GM19467 (cell line): ENCODE measurements at regions not wholly inside any gene's neighbourhood (a gene's known extent, or its start where the extent isn't known, plus 50 kb on each side); places are given as distances from the start of the nearest gene placed in this dataset.
"Not testable (repeated sequence)": the region's sequence is repeated elsewhere in the genome, so short reads cannot be mapped to it uniquely, and the experiment has no call there.

Source experiments
- ATAC-seq: cut with Tn5 transposase; IDR thresholded peaks from one replicate; pipeline ENCODE4 v1.9.1; 2021; ENCODE audit warnings: mild to moderate bottlenecking, moderate library complexity; ENCODE audit not compliant: unreplicated experiment

DNA sequence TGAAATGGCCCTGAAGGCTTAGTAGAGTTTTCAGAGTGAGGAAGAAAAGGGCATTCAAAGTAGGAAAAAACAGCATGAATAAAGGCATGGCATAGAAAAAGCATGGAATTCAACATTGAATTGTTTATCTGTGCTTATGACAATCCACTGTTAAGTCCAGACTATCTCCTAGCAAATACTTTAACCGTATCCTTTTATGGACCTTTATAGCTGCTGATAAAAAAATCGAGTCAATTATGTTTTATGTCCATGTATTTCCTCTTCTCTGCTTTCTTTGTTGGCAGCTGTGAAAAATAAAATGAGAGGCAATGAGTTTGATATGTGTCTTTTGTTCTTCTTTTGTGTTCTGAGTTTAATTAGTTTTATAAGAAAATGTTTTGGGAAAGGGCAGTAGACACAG is 70.4 kb downstream of the TDRD15 start:
- ATAC-seq: no peak

DNA sequence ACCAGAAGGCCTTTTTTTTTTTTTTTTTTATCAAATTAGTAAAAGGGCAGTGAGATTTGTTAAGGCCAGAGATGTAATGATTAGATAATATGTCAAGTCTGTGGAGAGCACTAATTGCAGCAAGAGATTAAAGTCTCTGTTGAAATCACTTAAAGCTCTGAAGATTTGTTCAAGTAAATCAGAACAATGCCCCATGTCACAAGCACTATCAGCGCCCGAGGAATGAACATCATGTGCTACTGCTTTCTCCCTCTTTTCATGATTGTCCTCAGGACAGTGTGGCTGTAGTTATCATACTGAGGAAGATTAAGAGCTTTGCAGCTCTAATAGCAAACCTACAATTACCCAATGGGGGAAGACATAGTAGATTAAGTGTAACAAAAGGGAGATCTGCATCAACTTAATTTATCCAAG is 71.1 kb downstream of the TDRD15 start:
- ATAC-seq: no peak

DNA sequence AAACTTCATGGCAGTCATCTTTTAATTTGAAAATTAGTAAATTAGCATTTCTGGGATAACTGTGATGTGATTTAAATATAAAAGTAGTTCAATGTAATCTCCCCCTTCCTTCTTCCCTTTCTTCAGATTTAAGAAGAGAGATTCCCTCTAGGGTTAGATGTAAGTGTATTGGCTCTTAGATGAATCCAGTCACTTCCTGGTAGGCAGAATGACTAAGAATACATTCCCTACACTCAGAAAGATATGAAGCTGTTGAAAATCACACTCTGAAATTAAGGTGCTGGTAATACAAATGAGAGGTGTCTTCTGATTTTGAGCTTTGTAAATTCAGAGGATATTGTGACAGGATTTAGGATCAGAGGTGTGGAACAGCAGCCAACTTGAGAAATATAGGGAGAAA is 71.6 kb downstream of the TDRD15 start:
- no peak for ATAC-seq

DNA sequence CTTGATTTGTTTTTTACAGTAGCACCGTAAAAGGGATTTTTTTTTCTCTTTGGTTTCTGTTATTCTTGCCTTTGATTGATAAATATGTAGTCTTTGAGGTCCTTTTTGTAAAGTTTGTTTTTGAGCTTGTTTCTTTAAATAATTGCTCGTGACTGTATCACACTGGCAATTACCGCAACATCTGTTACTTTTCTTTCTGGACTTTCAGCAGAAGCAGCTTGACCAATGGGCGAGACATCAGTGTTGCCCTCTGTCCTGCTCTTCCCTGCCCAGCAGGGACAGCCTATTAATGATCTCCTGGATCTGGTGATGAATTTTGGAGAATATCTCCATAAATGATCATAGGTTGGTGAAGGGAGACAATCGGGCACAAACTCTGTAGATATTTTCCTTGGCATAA is 74.9 kb downstream of the TDRD15 start:
- ATAC-seq: no peak

DNA sequence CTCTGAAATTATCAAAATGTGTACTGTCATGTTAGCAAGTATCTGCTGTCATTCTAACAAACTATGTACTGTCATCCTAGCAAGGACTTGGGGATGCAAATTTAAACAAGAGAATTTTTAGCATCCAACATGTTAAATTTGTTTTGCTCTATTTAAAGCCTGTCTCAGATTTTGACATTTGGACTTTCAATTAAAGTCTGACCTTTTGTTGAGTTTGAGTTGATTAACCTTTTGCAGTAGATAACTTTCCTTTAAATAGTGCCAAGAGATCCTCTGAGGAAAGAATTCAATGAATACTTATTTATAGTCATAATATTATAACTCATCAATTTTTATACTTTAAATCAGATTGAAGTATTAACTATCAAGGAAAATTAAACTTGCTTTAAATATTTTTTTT is 80.2 kb downstream of the TDRD15 start:
- no peak for ATAC-seq

DNA sequence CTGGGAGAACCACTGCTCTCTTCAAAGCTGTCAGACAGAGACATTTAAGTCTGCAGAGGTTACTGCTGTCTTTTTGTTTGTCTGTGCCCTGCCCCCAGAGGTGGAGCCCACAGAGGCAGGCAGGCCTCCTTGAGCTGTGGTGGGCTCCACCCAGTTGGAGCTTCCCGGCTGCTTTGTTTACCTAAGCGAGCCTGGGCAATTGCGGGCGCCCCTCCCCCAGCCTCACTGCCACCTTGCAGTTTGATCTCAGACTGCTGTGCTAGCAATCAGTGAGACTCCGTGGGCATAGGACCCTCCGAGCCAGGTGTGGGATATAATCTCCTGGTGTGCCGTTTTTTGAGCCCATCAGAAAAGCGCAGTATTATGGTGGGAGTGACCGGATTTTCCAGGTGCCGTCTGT is 90.3 kb downstream of the TDRD15 start:
- not testable (repeated sequence) for ATAC-seq

DNA sequence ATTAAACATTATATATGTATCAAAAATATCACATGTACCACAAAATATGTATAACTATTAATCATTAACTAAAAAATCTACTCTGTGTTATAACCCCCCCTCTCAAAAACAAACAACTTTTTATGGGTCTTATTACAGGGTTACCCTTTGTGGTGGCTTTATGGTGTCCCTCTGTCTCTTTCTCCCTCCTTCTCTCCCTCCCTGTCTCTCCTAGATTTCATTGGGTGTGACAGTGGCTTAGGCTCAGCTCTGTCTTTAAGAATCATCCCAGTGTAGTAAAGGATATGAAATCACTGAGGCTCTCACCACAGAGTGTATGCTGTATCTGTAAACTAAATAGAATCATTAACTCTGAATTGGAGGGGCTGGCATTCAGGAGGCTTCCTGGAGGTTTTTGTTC is 93.7 kb downstream of the TDRD15 start:
- ATAC-seq: no peak

DNA sequence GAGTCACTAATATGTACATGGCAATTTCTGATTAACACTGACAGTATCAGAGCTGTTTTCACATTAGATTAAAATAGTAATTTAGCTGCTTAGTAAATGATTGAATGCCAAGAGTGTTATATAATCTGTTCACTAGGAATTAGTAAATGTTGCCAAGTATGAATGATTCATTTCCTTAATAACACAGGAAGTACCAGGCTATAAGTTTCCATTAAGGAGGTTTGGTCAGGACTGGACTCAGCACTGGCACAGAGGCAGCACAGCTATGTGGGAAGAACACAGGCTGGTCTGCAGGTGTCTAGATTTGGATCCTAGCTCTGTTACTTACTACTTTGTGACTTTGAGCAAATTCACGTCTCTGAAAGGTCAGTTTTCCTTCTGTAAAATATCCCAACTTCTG is 97.2 kb downstream of the TDRD15 start:
- no peak for ATAC-seq

DNA sequence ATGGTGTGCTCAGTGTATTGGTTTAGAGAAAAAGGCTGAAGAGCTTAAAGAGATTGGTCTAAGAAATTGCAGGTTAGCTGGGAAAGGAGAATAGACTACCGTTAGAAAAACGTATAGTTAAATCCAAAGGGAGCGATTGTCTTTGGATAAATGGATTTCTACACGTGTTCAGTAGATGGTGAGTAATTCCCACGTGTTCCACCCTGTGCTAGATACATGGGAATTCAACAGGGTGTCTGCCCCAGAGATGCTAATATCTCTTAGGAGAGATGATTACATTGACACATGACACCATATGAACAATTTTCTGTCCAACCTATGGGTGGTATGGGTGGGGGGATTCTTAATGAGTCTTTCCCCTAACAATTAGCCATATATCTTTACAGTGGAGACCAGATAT is 99.8 kb downstream of the TDRD15 start:
- ATAC-seq: no peak

DNA sequence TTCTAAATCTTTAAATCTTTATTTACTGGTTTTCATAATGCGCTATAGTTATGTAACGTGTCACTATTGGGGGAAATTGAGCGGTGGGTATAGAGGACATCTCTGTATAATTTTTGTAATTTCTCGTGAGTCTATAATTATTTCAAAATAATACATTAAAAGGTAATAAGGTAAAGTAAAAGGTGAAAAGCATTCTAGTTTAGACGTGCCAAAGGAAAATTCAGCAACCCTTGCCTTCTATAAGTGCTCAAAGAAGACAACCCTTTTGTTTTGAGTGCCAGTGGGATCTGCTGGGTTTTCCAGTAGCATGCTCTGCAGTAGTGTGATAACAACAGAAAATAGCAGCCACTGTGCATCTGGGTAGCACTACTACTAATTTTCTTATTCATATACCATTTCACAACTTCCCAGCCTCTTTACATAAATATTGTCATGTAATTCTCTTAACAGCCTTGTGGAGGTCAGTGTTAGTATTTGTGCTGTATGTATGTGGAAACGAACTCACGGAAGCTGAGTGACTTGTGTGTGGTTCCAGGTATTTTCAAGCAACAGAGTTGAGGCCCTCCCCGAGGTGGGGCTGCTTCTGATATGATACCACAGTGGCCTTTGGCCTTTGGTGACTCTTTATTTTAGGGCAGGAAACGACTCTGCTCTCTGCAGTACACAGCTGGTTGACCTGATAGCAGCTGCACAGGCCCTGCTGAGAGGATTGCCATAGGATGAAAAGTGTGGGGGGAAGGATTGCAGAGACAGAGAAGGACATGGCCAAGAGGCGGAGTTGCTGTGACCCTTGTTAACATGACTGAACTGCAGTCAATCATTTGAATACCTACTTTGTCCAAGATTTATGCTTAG is 104.5 kb downstream of the TDRD15 start:
- no peak for ATAC-seq

DNA sequence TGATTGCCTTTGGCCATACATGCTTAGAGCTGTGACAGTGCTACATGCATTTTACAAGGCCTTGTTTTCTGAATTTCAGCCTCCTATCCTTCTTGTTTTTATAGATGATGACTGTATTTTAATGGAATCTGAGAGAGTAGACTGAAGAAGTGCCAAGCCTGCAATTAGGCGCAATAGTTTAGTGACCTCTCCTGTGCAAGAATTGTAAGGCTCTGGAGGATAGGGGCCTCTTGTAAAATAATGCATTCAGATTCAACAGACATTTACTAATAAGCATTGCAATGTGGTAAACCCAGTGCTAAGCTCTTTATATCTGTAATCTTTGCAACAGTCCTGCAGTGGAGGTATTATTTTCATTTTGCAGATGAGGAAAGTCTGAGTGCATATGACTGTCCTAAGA is 105.5 kb downstream of the TDRD15 start:
- no peak for ATAC-seq

DNA sequence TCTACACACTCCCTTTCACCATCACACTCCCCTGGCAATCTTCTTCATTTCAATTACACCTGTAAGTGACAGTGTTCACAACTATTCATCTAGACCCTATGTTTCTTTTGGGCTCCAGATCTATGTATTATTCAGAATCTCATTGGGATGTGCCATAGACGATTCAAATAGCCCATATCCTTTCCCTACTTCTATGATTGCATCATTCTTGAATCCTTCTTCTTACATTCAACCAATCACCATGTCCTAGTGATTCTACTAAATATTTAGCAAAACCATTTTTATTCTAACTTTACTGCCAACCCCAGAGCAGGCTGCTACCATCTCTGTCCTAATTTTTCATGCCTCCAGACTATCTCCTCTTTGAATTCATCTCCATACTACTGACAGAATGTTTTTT is 106.4 kb downstream of the TDRD15 start:
- no peak for ATAC-seq

DNA sequence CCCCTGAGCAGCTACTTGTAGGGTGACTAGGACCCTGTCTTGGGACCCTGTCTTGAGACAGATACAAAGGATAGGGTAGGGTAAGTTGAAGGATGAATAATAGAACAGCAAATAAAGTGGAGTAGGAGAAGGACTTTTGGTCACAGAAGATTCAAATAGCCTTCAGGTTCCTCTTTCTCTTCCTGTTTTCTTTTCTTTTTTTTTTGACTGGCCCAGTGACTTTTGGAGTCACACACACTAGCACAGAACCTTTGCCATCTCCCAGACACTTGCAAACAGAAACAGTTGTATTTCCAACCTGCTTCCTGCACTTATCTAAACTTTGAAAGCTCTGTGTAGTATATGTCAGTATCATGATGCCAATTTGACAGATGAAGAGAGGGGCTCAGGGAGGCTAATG is 108.2 kb downstream of the TDRD15 start:
- no peak for ATAC-seq

DNA sequence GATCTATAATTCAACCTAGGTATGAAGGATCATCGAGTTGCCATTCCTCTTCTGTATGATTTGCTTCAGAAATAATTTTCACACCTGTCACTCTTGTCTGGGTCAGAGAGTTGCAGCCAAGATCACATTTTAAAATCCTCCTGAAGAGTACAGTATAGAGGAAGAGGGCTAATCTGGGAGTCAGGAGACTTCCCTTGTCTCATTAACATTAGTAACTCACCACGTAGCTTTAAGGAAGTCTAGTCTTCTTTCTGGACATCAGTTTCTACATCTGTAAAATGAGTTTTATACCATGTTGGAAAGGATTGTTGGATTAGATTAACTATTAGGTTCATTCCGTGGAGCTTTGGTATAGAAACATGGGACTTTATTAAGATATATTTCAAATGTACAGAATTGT is 109.4 kb downstream of the TDRD15 start:
- ATAC-seq: no peak

DNA sequence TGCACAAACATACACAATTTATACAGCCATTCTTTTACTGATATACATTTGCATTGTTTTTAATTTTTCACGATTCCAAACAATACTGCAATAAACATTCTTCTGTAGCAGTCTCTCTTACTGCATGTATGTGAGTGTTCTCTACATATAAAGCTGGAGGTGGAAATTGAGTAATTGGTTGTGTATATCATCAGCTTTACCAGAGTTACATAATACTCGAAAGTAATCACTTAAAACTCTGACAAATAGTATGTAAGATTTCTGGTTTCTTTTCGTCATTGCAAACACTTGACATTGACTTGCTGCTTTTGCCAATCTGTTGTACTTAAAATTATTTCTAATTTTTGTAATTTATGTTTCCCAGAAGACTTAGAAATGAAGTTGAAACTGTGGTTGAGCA is 110.2 kb downstream of the TDRD15 start:
- no peak for ATAC-seq

DNA sequence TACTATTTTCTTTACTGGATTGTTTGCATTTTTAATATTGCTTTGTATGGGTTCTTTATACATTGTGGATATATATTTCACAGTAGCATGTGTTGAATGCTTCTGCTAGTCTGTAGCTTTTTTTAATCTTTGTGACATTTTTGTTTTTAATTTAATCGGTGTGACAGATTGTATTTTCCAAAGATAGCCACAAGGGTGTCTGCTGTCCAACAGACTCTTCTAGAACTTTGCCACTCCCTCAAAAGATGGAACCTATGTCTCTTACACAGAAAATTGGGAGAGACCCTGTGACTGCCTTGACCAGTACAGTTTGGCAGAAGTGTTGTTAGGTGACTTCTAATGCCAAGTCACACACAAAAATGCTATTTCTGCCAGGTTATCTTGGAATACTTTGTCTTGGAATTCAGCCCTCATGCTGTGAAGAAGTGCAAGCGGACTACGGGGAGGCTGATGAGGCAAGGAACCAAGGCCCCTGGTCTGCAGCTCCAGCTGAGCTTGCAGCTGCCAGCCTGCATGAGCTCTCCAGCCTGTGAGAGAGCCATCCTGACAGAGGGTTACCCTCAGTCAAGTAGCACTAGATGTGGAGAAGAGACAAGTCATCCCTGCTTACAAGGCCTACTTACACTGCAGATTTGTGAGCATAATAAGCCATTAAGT is 110.8 kb downstream of the TDRD15 start:
- ATAC-seq: no peak

DNA sequence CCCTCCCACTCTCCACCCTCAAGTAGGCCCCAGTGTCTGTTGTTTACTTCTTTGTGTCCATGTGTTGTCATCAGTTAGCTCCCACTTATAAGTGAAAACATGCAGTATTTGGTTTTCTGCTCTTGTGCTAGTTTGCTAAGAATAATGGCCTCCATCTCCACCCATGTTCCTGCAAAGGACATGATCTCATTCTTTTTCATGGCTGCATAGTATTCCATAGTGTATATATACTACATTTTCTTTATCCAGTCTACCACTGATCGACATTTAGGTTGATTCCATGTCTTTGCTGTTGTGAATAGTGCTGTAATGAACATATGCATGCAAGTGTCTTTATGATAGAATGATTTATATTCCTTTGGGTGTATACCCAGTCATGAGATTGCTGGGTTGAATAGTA is 116.0 kb downstream of the TDRD15 start:
- not testable (repeated sequence) for ATAC-seq

DNA sequence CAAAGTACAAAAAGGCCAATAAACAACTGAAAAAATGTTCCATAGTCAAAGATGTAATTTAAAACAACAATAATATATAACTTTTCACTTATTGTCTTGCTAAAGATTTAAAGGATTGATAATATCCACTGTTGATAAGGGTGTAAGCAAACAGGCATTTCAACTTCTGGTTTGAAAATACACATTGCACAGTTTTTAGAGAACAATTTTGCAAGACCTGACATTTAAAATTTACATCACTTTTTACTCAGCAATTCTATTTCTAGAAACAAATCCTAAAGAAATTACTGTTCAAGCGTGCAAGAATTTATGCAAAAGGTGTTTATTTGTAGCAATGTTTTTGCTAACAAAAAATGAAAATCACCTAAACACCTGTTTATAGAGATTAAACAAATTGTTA is 120.4 kb downstream of the TDRD15 start:
- no peak for ATAC-seq

DNA sequence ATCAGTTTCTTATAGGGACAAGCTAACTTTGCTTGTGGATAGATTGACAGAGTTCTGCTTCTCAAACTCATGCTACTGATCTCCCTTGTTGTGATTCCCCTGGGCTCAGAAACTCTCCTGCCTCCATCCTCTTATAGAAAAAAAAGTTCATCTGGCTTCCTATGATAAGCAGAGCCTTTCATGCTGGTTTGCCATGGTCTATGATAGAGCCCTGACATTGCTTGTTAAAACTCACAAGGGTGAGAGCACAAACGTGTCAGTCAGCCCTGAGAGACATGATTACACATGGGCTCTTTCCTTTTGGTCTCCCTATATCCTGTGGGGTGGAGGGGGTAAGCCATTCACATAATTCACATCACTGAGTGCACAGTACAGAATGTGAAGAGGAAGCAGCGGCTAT is 121.8 kb downstream of the TDRD15 start:
- ATAC-seq: no peak

DNA sequence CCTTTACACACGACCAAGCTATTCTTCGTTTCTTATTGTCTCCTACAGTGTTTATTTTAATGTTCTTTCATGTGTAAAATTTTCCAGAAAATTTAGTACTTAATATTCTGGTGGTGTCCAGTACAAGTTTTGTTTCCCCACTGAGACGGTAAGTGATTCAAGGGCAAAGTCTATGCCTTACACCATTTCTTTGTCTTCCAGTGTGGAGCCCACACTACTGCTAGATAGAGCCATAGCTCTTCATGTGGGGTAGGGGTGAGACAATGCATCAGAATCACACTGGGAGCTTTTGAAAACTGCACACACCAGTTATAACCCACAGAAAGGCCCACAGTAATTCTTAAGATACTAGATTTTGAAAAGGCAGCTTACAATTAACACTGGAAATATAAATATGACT is 125.6 kb downstream of the TDRD15 start:
- ATAC-seq: no peak

DNA sequence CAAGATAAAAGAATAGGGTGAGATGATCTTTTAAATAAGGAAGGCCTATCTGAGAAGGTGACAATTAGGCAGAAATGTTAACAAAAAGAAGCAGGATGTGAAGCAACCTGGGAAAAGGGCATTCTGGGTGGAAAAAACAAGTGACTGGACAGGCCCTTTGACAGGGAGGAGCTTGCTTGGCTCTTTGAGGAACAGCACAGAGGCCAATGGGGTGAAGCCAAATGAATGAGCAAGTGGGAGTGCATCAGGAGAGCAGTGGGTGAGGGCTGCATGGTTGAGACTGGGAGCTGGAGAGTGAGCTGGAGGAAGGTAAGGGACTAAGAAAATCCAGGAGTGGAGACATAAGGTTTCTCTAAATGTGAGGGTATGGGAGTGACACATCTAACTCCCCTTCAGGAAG is 126.9 kb downstream of the TDRD15 start:
- no peak for ATAC-seq

DNA sequence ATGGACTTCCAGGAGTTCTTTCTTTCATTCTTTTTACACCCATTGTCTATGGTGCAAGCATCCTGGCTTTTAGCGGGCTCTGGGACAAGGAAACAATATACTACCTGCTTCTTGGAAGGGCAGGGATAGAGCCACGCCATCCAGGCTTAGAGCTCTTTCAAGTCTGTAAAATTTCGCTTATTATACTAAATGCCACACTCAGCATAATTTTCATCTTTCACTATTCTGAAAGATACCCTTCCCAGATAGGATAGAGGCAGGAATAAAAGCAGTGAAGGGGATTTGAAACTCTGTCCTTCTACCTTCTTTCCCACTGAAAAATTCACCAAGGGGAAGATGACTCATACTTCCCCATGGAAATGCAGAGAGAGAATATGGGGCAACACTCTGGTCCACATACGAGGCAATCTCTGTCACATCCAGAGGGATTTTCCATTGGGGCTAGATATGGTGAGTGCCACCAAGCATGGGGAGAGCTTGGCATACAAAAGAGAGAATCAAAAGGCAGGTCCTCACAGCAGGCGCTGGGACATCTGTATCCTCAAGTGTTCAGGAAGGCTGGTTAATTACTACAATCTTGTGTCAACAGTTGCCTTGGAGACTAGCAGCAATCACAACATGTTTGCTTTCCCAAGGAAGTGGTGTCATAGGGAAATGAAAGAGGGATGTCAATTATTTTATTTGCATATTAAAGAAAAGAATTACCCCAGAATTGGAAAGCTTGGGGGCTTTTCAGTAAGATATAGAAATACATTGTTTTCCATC is 127.6 kb downstream of the TDRD15 start:
- ATAC-seq: no peak
